ENCODE measurements at regions not wholly inside any gene's neighbourhood (a gene's known extent, or its start where the extent isn't known, plus 50 kb on each side); places are given as distances from the start of the nearest gene placed in this dataset.

- TF ChIP-seq CTCF (IDR thresholded peaks at IDR 0.05): no peak
- TF ChIP-seq RCOR1 (IDR thresholded peaks at IDR 0.05; ENCODE audit: low read depth, low read length): no peak
- TF ChIP-seq GATA3 (IDR thresholded peaks at IDR 0.05; ENCODE audit: borderline replicate concordance): no peak
- TF ChIP-seq EP300 (IDR thresholded peaks at IDR 0.05): no peak
- TF ChIP-seq FOSL2 (IDR thresholded peaks at IDR 0.05): peak; percentile 65
- TF ChIP-seq FOSL2 (CRISPR knock-in tag; IDR thresholded peaks at IDR 0.05): peak; percentile 88
- TF ChIP-seq CHD2 (IDR thresholded peaks at IDR 0.05; ENCODE audit: low read length, partially characterized antibody): no peak
- TF ChIP-seq MYC (IDR thresholded peaks at IDR 0.05; ENCODE audit: borderline replicate concordance, low read length): no peak
- no peak for TF ChIP-seq HMGXB4 (CRISPR knock-in tag; IDR thresholded peaks at IDR 0.05; ENCODE audit: borderline replicate concordance)
- TF ChIP-seq JUNB (IDR thresholded peaks at IDR 0.05): peak; percentile 41; the same call in 1 of the 2 replicates
- TF ChIP-seq REST (IDR thresholded peaks at IDR 0.05): no peak
Observed at GRCh38 chr5:87121304-87122150, 146.2 kb upstream of the RASA1 start.
